Fibroblast of skin of abdomen (primary cell): ENCODE measurements at regions not wholly inside any gene's neighbourhood (a gene's known extent, or its start where the extent isn't known, plus 50 kb on each side); places are given as distances from the start of the nearest gene placed in this dataset.

Experiments used
- DNase-seq: peaks from one replicate; pipeline ENCODE4 v3.0.0-alpha.2; 2013

- no peak for DNase-seq
Measured at GRCh38 chr2:85939131-85939530, 50.3 kb upstream of the ST3GAL5 start.
